ENCODE measurements at regions not wholly inside any gene's neighbourhood (a gene's known extent, or its start where the extent isn't known, plus 50 kb on each side); places are given as distances from the start of the nearest gene placed in this dataset.

DNA sequence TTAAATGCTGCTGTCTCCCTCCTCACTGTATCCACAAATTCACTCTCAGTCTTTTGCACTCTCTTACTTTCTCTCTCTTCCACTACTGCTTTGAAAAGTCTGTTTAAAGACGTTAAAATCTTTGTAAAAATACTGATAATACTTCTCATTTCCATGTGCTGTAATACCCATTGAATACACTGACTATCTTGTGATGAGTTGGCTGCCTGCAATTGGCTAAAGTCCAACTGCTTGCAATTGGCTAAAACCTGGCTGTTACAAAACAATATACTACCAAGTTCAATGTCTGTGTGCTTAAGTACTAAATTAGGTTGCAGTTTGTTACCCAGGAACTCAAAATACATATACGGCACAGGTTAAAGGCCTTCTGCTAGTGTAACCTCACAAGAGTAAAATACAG lies 264.8 kb downstream of the THBS2 start:
- H3K4me3 ChIP-seq (ENCODE audit: low read depth in 2 of 2, low read length in 1 of 2): no peak overlapping the region
- H2AFZ ChIP-seq (ENCODE audit: low read depth): no peak overlapping the region
- no peak overlapping the region for H3K4me2 ChIP-seq
- POLR2A ChIA-PET: no interaction called here
- H3K4me1 ChIP-seq (ENCODE audit: control insufficient read depth in 1 of 2, insufficient read depth in 2 of 2, low read depth in 1 of 2, low read length in 1 of 2): no peaks in the 10 kb centered on the region
- no peaks in the 10 kb centered on the region for H3K9me3 ChIP-seq
- DNase-seq: no peak
- H4K20me1 ChIP-seq (ENCODE audit: insufficient read depth): no peaks in the 10 kb centered on the region
- H3K79me2 ChIP-seq (ENCODE audit: insufficient read depth): no peaks in the 10 kb centered on the region
- no peak overlapping the region for H3K9ac ChIP-seq
- WGBS (ENCODE audit: low lambda C conversion rate): 46% methylated on average over 2 of the region's 2 CpGs
- CTCF ChIA-PET: no interaction called here
- TF ChIP-seq GABPA (IDR thresholded peaks at IDR 0.05; ENCODE audit: low read depth): no peak
- TF ChIP-seq TAF1 (IDR thresholded peaks at IDR 0.05; ENCODE audit: borderline replicate concordance, low read depth, low read length): no peak
- TF ChIP-seq FOXJ3 (CRISPR knock-in tag; IDR thresholded peaks at IDR 0.05): no peak
- no peak for TF ChIP-seq RCOR1 (IDR thresholded peaks at IDR 0.05; ENCODE audit: low read length)
- TF ChIP-seq, protein P1, sequence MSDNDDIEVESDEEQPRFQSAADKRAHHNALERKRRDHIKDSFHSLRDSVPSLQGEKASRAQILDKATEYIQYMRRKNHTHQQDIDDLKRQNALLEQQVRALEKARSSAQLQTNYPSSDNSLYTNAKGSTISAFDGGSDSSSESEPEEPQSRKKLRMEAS (IDR thresholded peaks at IDR 0.05; ENCODE audit: low read depth): no peak
- TF ChIP-seq, protein P2, sequence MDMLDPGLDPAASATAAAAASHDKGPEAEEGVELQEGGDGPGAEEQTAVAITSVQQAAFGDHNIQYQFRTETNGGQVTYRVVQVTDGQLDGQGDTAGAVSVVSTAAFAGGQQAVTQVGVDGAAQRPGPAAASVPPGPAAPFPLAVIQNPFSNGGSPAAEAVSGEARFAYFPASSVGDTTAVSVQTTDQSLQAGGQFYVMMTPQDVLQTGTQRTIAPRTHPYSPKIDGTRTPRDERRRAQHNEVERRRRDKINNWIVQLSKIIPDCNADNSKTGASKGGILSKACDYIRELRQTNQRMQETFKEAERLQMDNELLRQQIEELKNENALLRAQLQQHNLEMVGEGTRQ (IDR thresholded peaks at IDR 0.05; ENCODE audit: borderline replicate concordance, low read depth, low read length): no peak
- no peak for TF ChIP-seq TCF12 (IDR thresholded peaks at IDR 0.05)
- no peak for TF ChIP-seq TEAD4 (IDR thresholded peaks at IDR 0.05; ENCODE audit: borderline replicate concordance, insufficient read depth)
- no peak for TF ChIP-seq SIN3A (IDR thresholded peaks at IDR 0.05; ENCODE audit: borderline replicate concordance, low read depth, low read length)
- no peak for TF ChIP-seq NFIC (IDR thresholded peaks at IDR 0.05; ENCODE audit: borderline replicate concordance)
- TF ChIP-seq CTCF (IDR thresholded peaks at IDR 0.05): no peak
- no peak for TF ChIP-seq USF1 (IDR thresholded peaks at IDR 0.05; ENCODE audit: borderline replicate concordance, low read depth)
- TF ChIP-seq RAD21 (IDR thresholded peaks at IDR 0.05; ENCODE audit: low read length): no peak
- TF ChIP-seq YY1 (IDR thresholded peaks at IDR 0.05; ENCODE audit: low read depth): no peak
- TF ChIP-seq EZH2phosphoT487 (IDR thresholded peaks at IDR 0.05; ENCODE audit: borderline replicate concordance, low read depth): no peak
- TF ChIP-seq, protein P3, sequence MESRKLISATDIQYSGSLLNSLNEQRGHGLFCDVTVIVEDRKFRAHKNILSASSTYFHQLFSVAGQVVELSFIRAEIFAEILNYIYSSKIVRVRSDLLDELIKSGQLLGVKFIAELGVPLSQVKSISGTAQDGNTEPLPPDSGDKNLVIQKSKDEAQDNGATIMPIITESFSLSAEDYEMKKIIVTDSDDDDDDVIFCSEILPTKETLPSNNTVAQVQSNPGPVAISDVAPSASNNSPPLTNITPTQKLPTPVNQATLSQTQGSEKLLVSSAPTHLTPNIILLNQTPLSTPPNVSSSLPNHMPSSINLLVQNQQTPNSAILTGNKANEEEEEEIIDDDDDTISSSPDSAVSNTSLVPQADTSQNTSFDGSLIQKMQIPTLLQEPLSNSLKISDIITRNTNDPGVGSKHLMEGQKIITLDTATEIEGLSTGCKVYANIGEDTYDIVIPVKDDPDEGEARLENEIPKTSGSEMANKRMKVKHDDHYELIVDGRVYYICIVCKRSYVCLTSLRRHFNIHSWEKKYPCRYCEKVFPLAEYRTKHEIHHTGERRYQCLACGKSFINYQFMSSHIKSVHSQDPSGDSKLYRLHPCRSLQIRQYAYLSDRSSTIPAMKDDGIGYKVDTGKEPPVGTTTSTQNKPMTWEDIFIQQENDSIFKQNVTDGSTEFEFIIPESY (IDR thresholded peaks at IDR 0.05; ENCODE audit: borderline replicate concordance, low read depth): no peak
- TF ChIP-seq CHD2 (IDR thresholded peaks at IDR 0.05; ENCODE audit: low read length, partially characterized antibody): no peak
- TF ChIP-seq REST (IDR thresholded peaks at IDR 0.05; ENCODE audit: low read depth, low read length): no peak
- no peaks in the 10 kb centered on the region for H3K27me3 ChIP-seq (ENCODE audit: insufficient read depth)
- H3K9me2 ChIP-seq: no peaks in the 10 kb centered on the region
- no peak overlapping the region for H3K27ac ChIP-seq (ENCODE audit: low read depth in 2 of 2, low read length in 1 of 2)
- H3K36me3 ChIP-seq (replicated peaks in 1 of 2; ENCODE audit: control insufficient read depth in 1 of 2, insufficient read depth in 2 of 2, low read length in 1 of 2): no peaks in the 10 kb centered on the region
- H3F3A ChIP-seq (replicated peaks; ENCODE audit: insufficient read depth): no peaks in the 10 kb centered on the region
